ENCODE measurements at regions not wholly inside any gene's neighbourhood (a gene's known extent, or its start where the extent isn't known, plus 50 kb on each side); places are given as distances from the start of the nearest gene placed in this dataset.
"Not testable (repeated sequence)": the region's sequence is repeated elsewhere in the genome, so short reads cannot be mapped to it uniquely, and the experiment has no call there.

DNA sequence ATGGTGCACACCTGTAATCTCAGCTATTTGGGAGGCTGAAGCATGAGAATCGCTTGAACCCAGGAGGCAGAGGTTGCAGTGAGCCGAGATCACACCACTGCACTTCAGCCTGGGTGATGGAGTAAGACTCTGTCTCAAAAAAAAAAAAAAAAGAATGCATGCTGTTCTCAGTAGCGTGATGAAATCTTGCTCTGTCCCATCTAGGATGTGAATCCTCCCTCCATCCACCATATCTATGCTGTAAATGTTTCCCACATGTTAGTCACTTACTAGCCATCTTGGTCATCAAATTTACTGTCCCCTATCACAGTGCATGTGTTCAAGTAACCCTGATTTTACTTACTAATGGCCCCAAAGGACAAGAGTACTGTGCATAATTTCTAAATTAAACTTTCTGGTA is 315.4 kb upstream of the TBX18 start:
- no peak for TF ChIP-seq POLR2A (IDR thresholded peaks at IDR 0.05)
- TF ChIP-seq, protein P1, sequence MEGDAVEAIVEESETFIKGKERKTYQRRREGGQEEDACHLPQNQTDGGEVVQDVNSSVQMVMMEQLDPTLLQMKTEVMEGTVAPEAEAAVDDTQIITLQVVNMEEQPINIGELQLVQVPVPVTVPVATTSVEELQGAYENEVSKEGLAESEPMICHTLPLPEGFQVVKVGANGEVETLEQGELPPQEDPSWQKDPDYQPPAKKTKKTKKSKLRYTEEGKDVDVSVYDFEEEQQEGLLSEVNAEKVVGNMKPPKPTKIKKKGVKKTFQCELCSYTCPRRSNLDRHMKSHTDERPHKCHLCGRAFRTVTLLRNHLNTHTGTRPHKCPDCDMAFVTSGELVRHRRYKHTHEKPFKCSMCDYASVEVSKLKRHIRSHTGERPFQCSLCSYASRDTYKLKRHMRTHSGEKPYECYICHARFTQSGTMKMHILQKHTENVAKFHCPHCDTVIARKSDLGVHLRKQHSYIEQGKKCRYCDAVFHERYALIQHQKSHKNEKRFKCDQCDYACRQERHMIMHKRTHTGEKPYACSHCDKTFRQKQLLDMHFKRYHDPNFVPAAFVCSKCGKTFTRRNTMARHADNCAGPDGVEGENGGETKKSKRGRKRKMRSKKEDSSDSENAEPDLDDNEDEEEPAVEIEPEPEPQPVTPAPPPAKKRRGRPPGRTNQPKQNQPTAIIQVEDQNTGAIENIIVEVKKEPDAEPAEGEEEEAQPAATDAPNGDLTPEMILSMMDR (IDR thresholded peaks at IDR 0.05): no peak
- Histone ChIP-seq H3K36me3 (replicated peaks in 1 of 2; ENCODE audit: insufficient read depth in 1 of 2, low read depth in 2 of 2) (no peaks in the 10 kb centered on the region), H3K4me3 (no peak overlapping the region), H3K4me1 (no peaks in the 10 kb centered on the region), H3K9me3 (no peaks in the 10 kb centered on the region), H3K27me3 (no peaks in the 10 kb centered on the region), H3K27ac (no peak overlapping the region)
- no peak for ATAC-seq
- intact Hi-C loops (cut with DNase I): no loop called here
- WGBS, 2 donors: 53 to 68% methylated on average over 3 of the region's 3 CpGs
- no peak for DNase-seq

- no peaks in the 10 kb centered on the region for H3K9me3 ChIP-seq
- DNase-seq: no peak
- intact Hi-C loops (cut with DNase I): no loop called here
- H3K27me3 ChIP-seq: no peaks in the 10 kb centered on the region
- no peak for ATAC-seq
- H3K4me3 ChIP-seq: no peak overlapping the region
- TF ChIP-seq, protein P1 (IDR thresholded peaks at IDR 0.05): no peak
- TF ChIP-seq POLR2A (IDR thresholded peaks at IDR 0.05): no peak
- H3K27ac ChIP-seq: no peak overlapping the region
- H3K36me3 ChIP-seq (replicated peaks in 1 of 2; ENCODE audit: insufficient read depth in 1 of 2, low read depth in 2 of 2): no peaks in the 10 kb centered on the region
- H3K4me1 ChIP-seq: no peaks in the 10 kb centered on the region
- WGBS, 2 donors: 34 to 35% methylated on average over 3 of the region's 3 CpGs
Observed at GRCh38 chr6:85078058-85078457, 313.7 kb upstream of the TBX18 start.

DNA sequence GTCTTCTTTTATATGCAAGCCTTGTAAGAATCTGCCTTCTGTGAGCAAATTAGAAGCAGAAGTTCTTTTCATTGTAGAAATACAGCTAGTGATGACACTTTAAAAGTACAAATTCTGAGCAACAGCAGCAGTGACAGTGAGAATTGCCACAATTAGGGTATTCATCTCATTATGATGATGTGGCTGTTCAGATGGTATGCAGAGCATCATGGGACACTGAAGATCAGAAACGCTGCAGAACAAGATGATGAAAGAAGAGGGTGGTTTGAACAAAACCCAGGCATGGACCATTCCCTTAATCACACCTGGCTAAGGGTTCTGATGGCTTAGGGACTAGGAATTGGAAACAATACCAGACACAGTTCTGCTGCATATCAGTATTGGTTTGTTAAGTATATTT is 312.7 kb upstream of the TBX18 start:
- no peaks in the 10 kb centered on the region for H3K27me3 ChIP-seq
- H3K4me1 ChIP-seq: no peaks in the 10 kb centered on the region
- 9 to 30% methylated on average over 1 of the region's 1 CpG for WGBS, 2 donors
- no peaks in the 10 kb centered on the region for H3K9me3 ChIP-seq
- DNase-seq (no peak), ATAC-seq (no peak)
- TF ChIP-seq POLR2A (IDR thresholded peaks at IDR 0.05): no peak
- TF ChIP-seq, protein P1 (IDR thresholded peaks at IDR 0.05): no peak
- H3K4me3 ChIP-seq: no peak overlapping the region
- no peak overlapping the region for H3K27ac ChIP-seq
- no peaks in the 10 kb centered on the region for H3K36me3 ChIP-seq (replicated peaks in 1 of 2; ENCODE audit: insufficient read depth in 1 of 2, low read depth in 2 of 2)
- intact Hi-C loops (cut with DNase I): no loop called here

DNA sequence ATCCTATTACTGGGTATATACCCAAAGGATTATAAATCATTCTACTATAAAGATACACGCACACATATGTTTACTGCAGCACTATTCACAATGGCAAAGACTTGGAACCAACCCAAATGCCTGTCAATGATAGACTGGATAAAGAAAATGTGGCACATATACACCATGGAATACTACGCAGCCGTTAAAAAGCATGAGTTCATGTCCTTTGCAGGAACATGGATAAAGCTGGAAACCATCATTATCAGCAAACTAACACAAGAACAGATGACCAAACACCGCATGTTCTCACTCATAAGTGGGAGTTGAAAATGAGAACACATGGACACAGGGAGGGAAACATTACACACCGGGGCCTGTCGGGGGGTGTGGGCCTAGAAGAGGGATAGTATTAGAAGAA is 307.4 kb upstream of the TBX18 start:
- H3K4me3 ChIP-seq; H3K36me3 ChIP-seq (replicated peaks in 1 of 2; ENCODE audit: insufficient read depth in 1 of 2, low read depth in 2 of 2); H3K4me1 ChIP-seq; H3K27ac ChIP-seq; H3K9me3 ChIP-seq; H3K27me3 ChIP-seq; ATAC-seq; intact Hi-C loops (cut with DNase I); DNase-seq: not testable (repeated sequence)
- 85 to 92% methylated on average over 6 of the region's 6 CpGs for WGBS, 2 donors

GRCh38 chr6:85069577-85069976 is 305.2 kb upstream of the TBX18 start:
- WGBS, 2 donors: 89 to 90% methylated on average over 1 of the region's 1 CpG
- intact Hi-C loops (cut with DNase I): no loop called here
- H3K36me3 ChIP-seq (replicated peaks in 1 of 2; ENCODE audit: insufficient read depth in 1 of 2, low read depth in 2 of 2): no peaks in the 10 kb centered on the region

More at GRCh38 chr6:85069577-85069976, 305.2 kb upstream of the TBX18 start:
- no peak for ATAC-seq
- no peaks in the 10 kb centered on the region for H3K4me1 ChIP-seq
- no peaks in the 10 kb centered on the region for H3K27me3 ChIP-seq
- no peak overlapping the region for H3K27ac ChIP-seq
- no peak for DNase-seq
- H3K9me3 ChIP-seq: no peaks in the 10 kb centered on the region
- TF ChIP-seq, protein P1 (IDR thresholded peaks at IDR 0.05): no peak
- no peak for TF ChIP-seq POLR2A (IDR thresholded peaks at IDR 0.05)
- H3K4me3 ChIP-seq: no peak overlapping the region
